GM06990 (cell line): ENCODE measurements at regions not wholly inside any gene's neighbourhood (a gene's known extent, or its start where the extent isn't known, plus 50 kb on each side); places are given as distances from the start of the nearest gene placed in this dataset.

Source experiments
- DNase-seq: peaks from one replicate; pipeline ENCODE4 v3.0.0-alpha.2; 2011; ENCODE audit not compliant: insufficient read length; ENCODE audit errors: extremely low read depth
- H3K27me3 ChIP-seq: replicated peaks from 2 replicates; pipeline ENCODE4 v1.6.0; 2011; ENCODE audit warnings: low read length; ENCODE audit not compliant: control insufficient read depth, insufficient read depth
- H3K36me3 ChIP-seq: 2 replicates; pipeline ENCODE4 v1.5.1; 2011; ENCODE audit warnings: low read length; ENCODE audit not compliant: control insufficient read depth, insufficient read depth
- H3K4me3 ChIP-seq: replicated peaks from 2 replicates; pipeline ENCODE4 v1.5.1; 2011; ENCODE audit warnings: low read depth, mild to moderate bottlenecking, control low read depth, low read length
- TF ChIP-seq, protein P1 (sequence below): IDR thresholded peaks from 2 replicates; pipeline ENCODE4 v1.5.1; 2011; ENCODE audit warnings: low read length, control low read depth, mild to moderate bottlenecking, inconsistent platforms; ENCODE audit not compliant: insufficient read depth, poor library complexity, severe bottlenecking

DNA sequence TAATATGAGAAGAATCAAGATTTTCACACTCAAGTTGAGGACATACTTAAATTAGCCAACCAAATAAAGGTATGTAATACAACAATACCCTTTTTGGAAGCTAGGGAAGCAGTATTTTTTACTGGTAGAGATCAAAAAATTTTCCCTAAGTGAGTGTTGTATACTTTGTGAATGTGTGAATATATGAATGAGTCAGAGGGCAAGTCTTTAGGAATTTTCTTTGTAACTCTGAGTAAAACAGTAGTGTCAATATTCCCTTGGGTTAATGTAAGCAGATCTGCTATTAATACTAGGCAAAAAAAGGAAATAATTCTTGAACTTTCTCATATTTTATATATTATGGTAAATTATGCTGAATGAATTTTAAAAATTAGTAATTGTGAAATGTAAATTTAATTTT, 1161.8 kb upstream of the MIR17HG start:
- H3K36me3 ChIP-seq: no peaks in the 10 kb centered on the region
- TF ChIP-seq, protein P1, sequence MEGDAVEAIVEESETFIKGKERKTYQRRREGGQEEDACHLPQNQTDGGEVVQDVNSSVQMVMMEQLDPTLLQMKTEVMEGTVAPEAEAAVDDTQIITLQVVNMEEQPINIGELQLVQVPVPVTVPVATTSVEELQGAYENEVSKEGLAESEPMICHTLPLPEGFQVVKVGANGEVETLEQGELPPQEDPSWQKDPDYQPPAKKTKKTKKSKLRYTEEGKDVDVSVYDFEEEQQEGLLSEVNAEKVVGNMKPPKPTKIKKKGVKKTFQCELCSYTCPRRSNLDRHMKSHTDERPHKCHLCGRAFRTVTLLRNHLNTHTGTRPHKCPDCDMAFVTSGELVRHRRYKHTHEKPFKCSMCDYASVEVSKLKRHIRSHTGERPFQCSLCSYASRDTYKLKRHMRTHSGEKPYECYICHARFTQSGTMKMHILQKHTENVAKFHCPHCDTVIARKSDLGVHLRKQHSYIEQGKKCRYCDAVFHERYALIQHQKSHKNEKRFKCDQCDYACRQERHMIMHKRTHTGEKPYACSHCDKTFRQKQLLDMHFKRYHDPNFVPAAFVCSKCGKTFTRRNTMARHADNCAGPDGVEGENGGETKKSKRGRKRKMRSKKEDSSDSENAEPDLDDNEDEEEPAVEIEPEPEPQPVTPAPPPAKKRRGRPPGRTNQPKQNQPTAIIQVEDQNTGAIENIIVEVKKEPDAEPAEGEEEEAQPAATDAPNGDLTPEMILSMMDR: no peak
- no peak for DNase-seq

DNA sequence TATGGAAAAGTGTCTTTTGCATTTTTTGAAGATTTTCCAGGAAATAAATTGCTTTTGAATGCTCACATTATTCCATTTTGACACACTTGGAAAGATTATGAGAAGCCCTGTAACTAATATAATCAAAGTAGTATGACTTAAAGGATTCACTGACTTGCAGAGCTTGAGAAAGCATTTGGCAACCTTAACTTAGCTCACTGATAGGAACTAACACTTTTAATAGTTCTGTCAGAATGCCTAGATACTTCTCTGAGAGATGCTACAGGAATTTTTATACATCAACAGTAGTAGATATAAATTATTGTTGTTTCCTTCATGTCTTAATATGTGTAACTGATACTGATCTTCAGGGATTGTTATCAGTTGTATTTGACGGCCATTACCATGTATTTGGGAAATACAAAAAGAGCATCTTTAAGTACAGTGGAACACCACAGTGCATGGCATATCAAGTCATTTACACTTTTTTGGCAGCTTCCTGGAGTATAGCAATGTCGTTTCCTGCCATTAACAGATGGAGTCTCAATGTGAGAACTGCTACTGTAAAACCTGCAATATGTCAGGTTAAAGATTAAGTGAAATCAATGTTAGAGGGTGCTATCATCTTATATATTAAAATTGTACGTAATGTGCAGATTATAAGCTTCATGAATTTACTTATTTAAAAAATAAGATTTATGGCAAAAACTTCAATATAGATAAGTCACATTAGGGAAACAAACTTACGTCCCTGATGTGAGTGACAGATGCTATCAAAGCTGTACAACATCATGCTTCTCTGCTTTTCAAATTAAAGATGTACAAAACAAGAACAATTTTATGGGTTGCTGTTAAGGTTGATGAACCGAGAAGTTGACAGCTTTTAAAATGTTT, 1159.8 kb upstream of the MIR17HG start:
- Histone ChIP-seq H3K36me3 (no peaks in the 10 kb centered on the region), H3K4me3 (no peak overlapping the region), H3K27me3 (no peaks in the 10 kb centered on the region)
- DNase-seq: no peak
- TF ChIP-seq, protein P1: no peak

More for the DNA sequence above, 1161.8 kb upstream of the MIR17HG start:
- H3K27me3 ChIP-seq: no peaks in the 10 kb centered on the region
- no peak overlapping the region for H3K4me3 ChIP-seq

DNA sequence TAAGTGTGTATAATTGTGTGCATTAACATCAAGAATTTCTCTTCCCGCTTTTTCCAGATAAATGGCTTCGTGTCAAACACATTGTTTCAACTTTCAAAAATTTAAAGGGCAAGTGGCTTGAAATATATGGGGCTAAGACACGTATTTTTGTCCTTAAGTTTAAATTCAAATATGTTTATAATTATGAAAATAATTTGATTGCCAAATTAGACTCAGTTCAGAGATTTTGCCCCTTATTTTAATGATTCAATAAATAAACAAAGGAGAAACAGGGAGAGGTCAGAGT, 1159.2 kb upstream of the MIR17HG start:
- no peaks in the 10 kb centered on the region for H3K27me3 ChIP-seq
- DNase-seq: no peak
- H3K4me3 ChIP-seq: no peak overlapping the region
- H3K36me3 ChIP-seq: no peaks in the 10 kb centered on the region
- TF ChIP-seq, protein P1: no peak

DNA sequence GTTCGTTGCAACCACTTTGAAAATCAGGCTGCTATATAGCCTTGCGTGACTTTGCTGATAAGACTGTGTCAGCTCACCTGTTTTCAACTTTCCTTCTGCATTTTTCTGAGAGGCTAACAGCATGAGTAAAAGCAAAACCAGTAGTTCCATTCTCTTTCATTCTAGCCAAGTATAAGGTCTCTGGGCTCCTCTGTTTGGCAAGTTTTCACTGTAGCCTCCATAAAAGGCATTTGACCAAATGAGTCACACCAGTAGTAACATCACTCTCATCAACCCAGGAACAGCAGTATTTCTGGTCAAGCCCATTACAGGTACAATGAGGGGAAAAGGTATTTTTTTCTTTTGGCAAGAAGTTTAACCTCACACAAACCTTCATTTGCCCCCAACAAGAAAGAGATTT, 1149.8 kb upstream of the MIR17HG start:
- Histone ChIP-seq H3K4me3 (no peak overlapping the region), H3K36me3 (no peaks in the 10 kb centered on the region), H3K27me3 (no peaks in the 10 kb centered on the region)
- TF ChIP-seq, protein P1: no peak
- no peak for DNase-seq

DNA sequence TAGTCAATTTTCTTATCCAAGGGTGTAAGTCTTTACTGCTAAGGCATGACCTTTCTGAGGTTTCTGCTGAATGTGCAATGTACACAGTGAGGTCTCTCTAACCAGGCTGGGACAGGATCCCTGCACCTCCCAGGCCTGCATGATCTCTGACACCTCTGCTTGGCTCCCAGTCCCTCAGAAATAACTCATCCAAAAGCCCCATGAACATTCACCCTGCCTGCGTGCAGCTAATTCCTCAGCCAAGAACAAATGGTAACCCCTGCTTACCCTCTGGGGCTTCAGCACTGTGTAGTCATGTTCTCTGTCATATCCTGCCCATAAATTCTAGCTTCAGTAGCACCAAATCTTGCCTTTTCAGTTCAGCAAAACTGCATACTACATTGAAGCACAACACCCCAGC, 1146.3 kb upstream of the MIR17HG start:
- Histone ChIP-seq H3K36me3 (no peaks in the 10 kb centered on the region), H3K4me3 (no peak overlapping the region), H3K27me3 (no peaks in the 10 kb centered on the region)
- TF ChIP-seq, protein P1: no peak
- no peak for DNase-seq
